ENCODE measurements at regions not wholly inside any gene's neighbourhood (a gene's known extent, or its start where the extent isn't known, plus 50 kb on each side); places are given as distances from the start of the nearest gene placed in this dataset.
"Not testable (repeated sequence)": the region's sequence is repeated elsewhere in the genome, so short reads cannot be mapped to it uniquely, and the experiment has no call there.

DNA sequence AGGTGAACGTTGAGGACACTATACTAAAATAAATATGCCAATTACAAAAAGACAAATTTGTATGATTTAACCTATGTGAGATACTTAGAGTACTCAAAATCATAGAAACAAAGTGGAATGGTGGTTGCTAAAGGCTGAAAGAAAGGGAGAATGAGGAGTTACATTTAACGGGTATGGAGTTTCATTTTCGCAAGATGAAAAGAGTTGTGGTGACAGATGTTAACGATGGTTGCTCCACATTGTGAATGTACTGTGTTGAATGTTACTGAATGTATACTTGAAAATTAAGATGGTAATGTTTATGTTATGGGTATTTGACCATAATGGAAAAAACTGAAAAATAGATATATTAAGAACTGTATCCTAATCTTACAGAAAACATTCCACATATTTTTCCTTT is 51.3 kb upstream of the MOCS2 start:
- no peak for DNase-seq

- DNase-seq: peak; percentile 4
Observed at GRCh38 chr5:53161876-53162275, 52.3 kb upstream of the MOCS2 start.

GRCh38 chr5:53164478-53165165 is 55.1 kb upstream of the MOCS2 start:
- no peak for DNase-seq

DNA sequence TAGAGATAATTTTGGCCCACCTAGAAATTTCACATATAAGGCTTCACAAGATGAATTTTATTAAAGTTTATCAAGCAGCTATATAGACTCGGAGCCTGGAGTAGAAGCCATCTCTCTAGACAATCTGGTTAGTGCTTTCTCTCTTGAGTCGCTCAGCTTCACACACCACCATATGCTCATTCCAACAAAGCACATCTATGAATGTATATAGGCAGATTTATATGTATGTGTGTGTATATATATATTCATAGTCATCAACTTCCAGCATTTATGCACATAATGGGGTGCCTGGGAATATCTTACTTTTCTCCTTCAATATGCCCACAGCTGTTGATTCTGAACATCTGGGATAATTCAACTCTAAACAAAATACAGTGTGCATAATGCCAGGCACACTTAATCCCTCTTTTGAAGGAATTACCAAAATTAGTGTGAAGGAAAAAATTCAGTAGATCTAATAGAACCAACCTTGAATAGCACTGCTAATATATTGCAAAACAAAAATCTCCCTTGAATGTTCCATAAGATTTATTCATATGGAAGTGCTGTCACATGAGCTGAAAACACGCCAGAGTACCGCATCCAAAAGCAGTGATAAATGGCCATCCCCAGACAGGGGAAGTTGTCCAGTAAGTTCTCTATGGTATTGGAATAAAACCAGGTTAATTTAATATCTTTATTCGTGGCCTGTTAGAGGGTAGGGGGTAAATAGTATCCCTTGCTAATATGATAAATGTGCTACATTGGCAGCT is 56.0 kb upstream of the MOCS2 start:
- no peak for DNase-seq

DNA sequence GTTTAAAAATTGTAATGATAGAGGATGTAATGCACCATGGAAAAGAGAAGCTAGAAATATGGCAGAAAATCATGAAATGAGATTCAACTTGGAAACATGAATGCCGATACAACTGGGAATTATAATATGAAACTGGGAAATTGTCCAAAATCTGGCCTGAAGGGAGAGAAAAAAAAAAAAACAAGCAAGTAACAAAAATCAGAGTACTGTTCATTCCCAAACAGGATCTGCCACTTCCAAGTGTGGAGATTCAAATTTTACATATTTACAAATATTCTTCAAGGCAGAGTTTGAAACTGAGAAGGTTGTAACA is 56.6 kb upstream of the MOCS2 start:
- no peak for DNase-seq

GRCh38 chr5:53167836-53168235 is 58.3 kb upstream of the MOCS2 start:
- peak; percentile 8 for DNase-seq

- no peak for DNase-seq
Observed at GRCh38 chr5:53169933-53170332, 60.4 kb upstream of the MOCS2 start.

GRCh38 chr5:53170746-53171349 is 61.3 kb upstream of the MOCS2 start:
- peak; percentile 47 for DNase-seq

- not testable (repeated sequence) for DNase-seq
Observed at GRCh38 chr5:53172073-53172472, 62.5 kb upstream of the MOCS2 start.

DNA sequence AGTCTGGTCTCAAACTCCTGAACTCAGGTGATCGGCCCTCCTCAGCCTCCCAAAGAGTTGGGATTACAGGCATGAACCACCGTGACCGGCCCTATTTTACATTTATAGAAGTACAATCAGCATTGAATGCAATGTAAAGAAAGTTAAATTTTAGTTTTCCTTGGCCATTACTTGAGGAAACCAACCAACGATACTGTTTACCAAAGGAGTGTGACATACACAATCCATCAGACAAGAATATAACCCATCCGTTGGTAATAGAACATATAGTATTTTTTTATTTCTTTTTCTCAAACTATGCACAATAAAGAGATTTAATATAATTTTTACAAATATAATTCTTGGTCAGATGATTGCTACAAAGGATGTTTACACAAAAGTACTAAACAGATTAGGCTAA is 63.1 kb upstream of the MOCS2 start:
- no peak for DNase-seq

- no peak for DNase-seq
Observed at GRCh38 chr5:53173083-53173482, 63.5 kb upstream of the MOCS2 start.

GRCh38 chr5:53178830-53179229 is 69.3 kb upstream of the MOCS2 start:
- no peak for DNase-seq

DNA sequence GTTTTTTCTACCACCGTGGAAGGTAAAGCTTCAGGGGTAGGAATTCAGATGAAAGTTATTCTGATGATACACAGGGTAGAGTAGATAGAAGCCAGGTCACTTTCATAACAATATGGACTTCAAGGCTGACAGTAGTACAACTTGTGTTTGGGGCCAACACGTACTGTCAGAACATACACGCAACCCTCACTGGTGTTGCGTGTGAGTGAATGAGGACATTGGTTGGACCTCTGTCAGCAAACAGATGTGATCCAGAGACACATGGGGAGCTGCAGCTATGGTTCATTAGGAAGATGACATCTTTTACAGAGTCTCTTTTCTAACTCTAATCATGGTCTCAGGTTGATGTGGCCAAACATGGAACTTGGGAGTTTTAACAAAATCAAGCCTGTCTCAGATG is 70.1 kb upstream of the MOCS2 start:
- no peak for DNase-seq

DNA sequence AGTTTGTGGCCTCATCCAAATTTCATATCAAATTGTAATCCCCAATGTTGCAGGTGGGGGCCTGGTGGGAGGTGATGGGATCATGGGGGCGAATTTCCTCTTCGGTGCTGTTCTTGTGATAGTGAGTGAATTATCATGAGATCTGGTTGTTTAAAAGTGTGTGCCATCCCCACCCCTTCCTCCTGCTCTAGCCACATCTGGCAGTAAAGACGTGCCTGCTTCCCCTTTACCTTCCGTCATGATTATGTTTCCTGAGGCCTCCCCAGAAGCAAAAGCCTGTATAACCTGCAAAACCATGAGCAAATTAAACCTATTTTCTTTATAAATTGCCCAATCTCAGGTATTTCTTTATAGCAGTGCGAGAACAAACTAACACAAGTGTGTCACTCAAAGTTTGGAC is 71.0 kb upstream of the MOCS2 start:
- DNase-seq: no peak

- DNase-seq: no peak
Observed at GRCh38 chr5:53180991-53181390, 71.4 kb upstream of the MOCS2 start.

DNA sequence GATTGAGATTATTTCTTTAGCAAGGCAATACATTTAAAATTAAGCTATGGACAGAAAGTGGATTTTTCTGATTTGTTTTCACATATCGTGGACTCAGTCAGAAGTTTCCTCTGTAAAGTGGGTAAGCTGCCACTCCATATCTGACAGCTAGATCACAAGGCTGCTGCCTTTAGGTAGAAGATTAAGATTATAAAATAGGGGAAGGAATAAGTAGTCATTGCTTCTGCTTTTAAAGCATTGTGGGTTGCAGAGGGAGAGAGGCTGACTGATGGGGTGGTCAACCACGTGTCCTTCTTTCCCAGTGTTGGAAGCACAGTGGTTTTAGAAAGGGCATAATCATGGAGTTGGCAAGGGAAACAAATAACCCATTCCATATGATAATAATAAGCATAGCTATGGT is 74.3 kb upstream of the MOCS2 start:
- no peak for DNase-seq

GRCh38 chr5:53191548-53192165 is 82.1 kb upstream of the MOCS2 start:
- DNase-seq: peak; percentile 58

- peak; percentile 49 for DNase-seq
Observed at GRCh38 chr5:53194086-53194485, 84.5 kb upstream of the MOCS2 start.

- DNase-seq: no peak
Observed at GRCh38 chr5:53199882-53200281, 90.3 kb upstream of the MOCS2 start.

DNA sequence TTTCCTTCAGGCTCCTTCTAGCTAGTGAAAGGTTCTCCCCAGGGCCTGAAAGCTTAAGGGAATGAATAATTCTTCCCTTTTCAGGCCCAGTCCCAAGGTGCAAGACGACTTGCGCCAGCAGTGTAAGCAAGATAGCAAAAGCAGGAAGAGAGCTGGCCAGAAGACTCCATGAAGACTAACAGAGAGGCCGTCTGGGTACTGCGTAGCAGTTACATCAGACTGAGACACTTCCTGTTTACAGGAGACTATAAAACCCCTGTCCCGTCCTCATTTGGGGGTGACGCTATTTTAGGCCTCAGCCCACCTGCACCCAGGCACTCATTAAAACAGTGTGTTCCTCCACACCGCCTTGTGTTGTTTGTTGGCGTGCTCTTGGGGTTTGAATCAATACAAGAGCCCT is 90.7 kb upstream of the MOCS2 start:
- DNase-seq: no peak

GRCh38 chr5:53201746-53202145 is 92.2 kb upstream of the MOCS2 start:
- DNase-seq: no peak

DNA sequence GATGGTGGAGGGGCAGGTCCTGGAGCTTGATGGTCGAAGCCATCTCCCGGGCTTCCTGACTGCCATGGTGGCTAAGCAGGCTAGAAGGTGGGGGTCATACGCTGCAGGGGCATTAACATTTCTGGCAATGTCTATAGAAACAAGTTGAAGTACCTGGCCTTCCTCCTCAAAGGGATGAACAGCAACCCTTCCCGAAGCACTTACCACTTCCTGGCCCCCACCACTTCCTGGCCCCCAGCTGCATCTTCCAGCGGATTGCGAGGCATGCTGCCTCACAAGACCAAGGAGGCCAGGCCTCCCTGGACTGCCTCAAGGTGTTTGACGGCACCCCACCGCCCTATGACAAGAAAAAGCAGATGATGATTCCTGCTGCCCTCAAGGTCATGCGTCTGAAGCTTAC is 97.0 kb upstream of the MOCS2 start:
- no peak for DNase-seq

- peak; percentile 92 for DNase-seq
Observed at GRCh38 chr5:53211799-53212198, 102.2 kb upstream of the MOCS2 start.

DNA sequence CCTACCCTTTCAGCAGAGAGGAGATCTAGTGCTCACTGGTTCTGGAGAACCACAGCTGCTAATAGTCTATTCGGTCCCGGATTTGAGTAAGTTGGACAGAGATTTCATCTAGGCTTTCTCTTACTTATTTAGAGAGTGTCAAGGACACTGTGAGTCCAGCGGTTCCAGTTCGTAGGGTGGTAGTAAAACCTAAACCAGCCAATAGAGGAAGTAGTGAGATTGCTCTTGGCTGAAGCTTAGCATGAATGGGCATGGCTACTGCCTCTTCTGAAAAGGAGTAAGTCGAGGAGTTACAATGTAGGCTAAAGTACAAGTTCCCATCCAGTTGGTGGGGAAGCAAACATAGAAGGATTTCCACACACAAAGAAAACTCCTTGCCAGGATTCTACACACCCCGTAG is 109.6 kb upstream of the MOCS2 start:
- no peak for DNase-seq

Data from HCEC 1CT (cell line).